Erythroblast (primary cell): ENCODE measurements at regions not wholly inside any gene's neighbourhood (a gene's known extent, or its start where the extent isn't known, plus 50 kb on each side); places are given as distances from the start of the nearest gene placed in this dataset.
A peak's percentile ranks its signal among the peaks of the same experiment; 100 is the strongest.

Experiments
- DNase-seq, 2 experiments: peaks; one replicate each; lab custom pipeline; 2025; lab: John Stamatoyannopoulos, UW
- GATA1 ChIP-seq: IDR thresholded peaks from 2 replicates; pipeline ENCODE4 v1.6.1; 2011; ENCODE audit warnings: low read depth, mild to moderate bottlenecking, control low read depth, low read length, moderate library complexity
- POLR2A ChIP-seq: IDR thresholded peaks from 2 replicates; pipeline ENCODE4 v1.6.1; 2011; ENCODE audit warnings: mild to moderate bottlenecking, low read length

DNA sequence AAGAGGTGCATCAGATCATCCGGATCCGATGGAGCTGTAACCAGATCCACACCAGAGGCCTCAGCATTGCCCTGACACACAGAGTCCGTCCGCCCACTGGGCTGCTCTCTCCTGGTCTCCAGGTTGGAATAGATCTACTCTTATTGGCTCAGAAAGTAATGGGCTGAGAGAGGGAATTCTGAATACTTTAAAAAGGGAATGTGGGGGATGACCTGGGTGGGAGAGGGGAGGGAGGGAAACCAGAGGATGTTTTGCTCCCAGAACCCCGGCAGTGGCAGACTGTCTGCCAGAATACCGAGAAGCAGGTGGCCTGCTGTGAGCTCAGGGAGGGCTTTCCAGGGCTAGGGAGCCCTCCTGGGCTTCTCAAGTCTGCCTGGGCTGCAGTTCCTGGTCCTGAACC, 126.5 kb downstream of the ENGASE start:
- TF ChIP-seq GATA1 (no peak), POLR2A (no peak)
- no peak for DNase-seq

- no peak for DNase-seq
- TF ChIP-seq POLR2A: no peak
- TF ChIP-seq GATA1: no peak
These were observed 122.3 kb downstream of the ENGASE start for GRCh38 chr17:79196913-79197312.

DNA sequence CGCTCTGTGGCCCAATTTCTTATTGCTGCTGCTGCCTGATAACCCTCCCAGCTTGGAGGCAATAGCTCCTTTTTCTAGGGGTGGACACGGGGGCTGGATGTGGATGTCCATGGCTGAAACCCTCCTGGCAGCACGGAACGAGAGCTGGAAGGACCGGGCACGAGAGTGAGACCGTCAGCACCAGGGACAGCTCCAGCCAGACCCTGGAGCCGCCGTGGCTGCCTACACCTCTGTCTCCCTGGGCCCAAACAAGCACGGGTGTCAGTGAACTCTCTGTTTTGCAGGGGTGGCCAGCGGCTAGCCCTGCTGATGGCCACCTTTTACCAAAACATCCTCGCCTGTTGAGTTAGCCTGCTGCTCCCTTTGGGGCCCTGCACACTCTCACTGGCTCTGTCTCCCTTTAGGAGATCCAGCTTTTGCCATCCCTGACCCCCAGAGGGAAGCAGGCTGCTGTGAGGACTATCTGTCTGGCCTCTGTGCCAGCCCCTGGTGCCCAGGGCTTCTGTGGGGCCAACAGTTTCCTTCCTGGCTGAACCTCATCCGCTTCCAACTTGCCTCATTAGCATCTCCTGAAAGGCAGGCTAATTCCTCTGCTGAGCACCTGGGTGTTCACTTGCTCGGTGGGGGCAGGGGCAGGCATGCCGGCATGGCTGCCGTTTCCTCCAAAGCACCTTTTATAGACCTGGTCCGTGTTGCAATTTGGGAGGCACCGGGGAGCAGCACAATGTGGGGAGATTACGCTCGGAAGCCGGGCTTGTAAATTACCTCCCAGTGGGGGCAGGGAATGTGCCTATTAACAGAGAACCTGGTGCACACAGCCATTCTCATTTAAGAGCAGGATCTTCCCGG, 118.1 kb downstream of the ENGASE start:
- no peak for TF ChIP-seq GATA1
- no peak for TF ChIP-seq POLR2A
- peak in 1 of 2 experiments; percentile 29 for DNase-seq

- TF ChIP-seq GATA1 (no peak), POLR2A (no peak)
- no peak for DNase-seq
These were observed 116.8 kb downstream of the ENGASE start for GRCh38 chr17:79191270-79191934.

GRCh38 chr17:79189305-79189704, 114.7 kb downstream of the ENGASE start:
- DNase-seq: no peak
- TF ChIP-seq POLR2A (no peak), GATA1 (no peak)

GRCh38 chr17:79188685-79189084, 114.1 kb downstream of the ENGASE start:
- no peak for DNase-seq
- TF ChIP-seq GATA1 (no peak), POLR2A (no peak)

GRCh38 chr17:79188048-79188447, 113.4 kb downstream of the ENGASE start:
- peak in 1 of 2 experiments; percentile 14 for DNase-seq

GRCh38 chr17:79187186-79187585, 112.6 kb downstream of the ENGASE start:
- no peak for DNase-seq

More at GRCh38 chr17:79188048-79188447, 113.4 kb downstream of the ENGASE start:
- TF ChIP-seq GATA1: no peak
- no peak for TF ChIP-seq POLR2A

DNA sequence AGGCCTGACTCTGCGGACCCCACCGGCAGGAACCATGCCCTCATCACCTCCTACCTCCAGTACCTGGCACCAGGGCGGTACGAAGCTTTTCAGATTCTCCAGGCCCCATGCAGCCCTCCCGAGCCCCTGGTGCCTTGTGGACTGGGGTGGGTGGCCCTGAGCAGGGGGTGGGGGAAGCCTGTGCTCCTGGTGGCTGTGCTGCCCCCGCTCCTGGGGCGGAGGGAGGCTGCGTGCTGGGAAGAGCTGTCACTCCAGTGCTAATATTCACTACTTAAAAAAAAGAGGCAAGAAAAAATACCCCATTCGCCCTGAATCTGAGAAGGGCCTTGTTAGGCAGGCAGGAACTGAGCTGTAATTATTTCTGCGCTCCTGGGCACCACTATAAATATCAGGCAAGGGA, 111.8 kb downstream of the ENGASE start:
- no peak for DNase-seq
- no peak for TF ChIP-seq POLR2A
- TF ChIP-seq GATA1: no peak

More at GRCh38 chr17:79187186-79187585, 112.6 kb downstream of the ENGASE start:
- TF ChIP-seq GATA1 (no peak), POLR2A (no peak)

- DNase-seq: no peak
- TF ChIP-seq GATA1 (no peak), POLR2A (no peak)
These were observed 111.0 kb downstream of the ENGASE start for GRCh38 chr17:79185671-79186070.

- no peak for DNase-seq
- TF ChIP-seq POLR2A (no peak), GATA1 (no peak)
These were observed 109.6 kb downstream of the ENGASE start for GRCh38 chr17:79184219-79184618.

- no peak for DNase-seq
These were observed 108.9 kb downstream of the ENGASE start for GRCh38 chr17:79183293-79184158.

DNA sequence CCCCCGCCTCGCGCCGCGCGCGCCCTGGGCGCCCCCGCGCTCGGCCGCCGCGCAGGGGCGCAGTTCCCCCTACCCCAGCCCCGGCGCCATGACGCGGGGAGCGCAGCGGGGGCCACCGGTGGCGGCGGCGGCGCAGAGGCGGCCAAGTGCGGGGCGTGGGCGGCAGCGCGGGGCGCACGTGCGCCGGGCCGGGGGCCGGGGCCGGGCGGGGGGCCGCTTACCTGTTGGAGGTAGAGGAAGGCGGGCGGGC, 108.3 kb downstream of the ENGASE start:
- DNase-seq: no peak
- TF ChIP-seq POLR2A: no peak
- TF ChIP-seq GATA1: no peak

More at GRCh38 chr17:79183293-79184158, 108.9 kb downstream of the ENGASE start:
- TF ChIP-seq GATA1 (no peak), POLR2A (no peak)

- TF ChIP-seq POLR2A (no peak), GATA1 (no peak)
- DNase-seq: no peak
These were observed 107.8 kb downstream of the ENGASE start for GRCh38 chr17:79182176-79183042.
